GM18951 (cell line): ENCODE measurements at regions not wholly inside any gene's neighbourhood (a gene's known extent, or its start where the extent isn't known, plus 50 kb on each side); places are given as distances from the start of the nearest gene placed in this dataset.

Experiments used
- POLR2A ChIP-seq: IDR thresholded peaks from 4 replicates; pipeline ENCODE4 v1.6.1; 2011; ENCODE audit warnings: mild to moderate bottlenecking; ENCODE audit not compliant: insufficient read length, insufficient read depth; ENCODE audit errors: extremely low read depth
- in situ Hi-C: fragments of 300-500 bp; cut with MboI; formaldehyde crosslinking; loops from one replicate; pipeline ENCODE4 v1.12.0; 2022; ENCODE audit warnings: low sequenced_read_pairs, mixed read lengths, inconsistent platforms; ENCODE audit not compliant: unreplicated experiment

- in situ Hi-C loops: no loop called here
- TF ChIP-seq POLR2A: no peak
These were observed 289.6 kb upstream of the ASIC2 start for GRCh38 chr17:33582661-33583060.

DNA sequence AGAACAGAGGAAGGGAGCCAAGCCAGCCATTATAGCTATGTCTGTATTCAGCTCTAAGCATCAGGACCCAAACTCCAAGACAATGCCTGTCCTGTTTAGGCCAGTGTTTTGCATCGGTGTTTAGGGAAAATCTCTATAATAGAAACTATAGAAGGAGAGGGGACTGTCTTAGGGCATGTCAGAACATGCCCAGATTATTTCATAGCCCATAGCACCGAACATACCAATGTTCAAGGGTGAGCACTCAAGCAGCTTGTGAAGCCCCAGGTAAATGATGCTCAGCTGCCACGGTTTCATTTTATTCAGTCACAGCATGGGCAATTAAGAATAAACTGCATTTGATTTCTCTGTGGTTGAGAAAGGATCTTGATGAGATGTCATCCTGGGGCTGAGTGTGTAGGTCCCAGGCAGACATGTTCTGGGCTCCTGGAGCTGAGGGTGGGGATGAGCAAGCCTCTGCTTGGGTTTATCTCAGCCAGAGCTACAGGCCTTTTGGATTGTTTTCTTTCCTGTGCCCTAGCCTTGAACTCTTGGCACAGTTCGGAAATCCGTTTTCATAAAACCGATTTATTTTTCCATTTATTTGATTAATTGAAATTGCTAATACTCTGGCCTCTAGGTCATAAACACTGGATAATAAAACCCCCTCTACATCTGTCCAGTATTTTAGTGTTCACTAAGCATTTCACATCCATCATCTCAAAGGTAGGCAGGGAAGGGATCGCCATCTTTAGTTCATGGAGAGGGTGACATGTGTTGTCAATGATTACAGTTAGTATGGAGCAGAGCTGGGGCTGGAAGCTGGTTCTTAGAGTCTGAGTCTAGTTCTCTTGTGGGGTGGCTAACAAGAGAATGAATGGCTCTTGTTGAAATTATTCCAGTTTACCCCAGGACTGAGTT lies 290.7 kb upstream of the ASIC2 start:
- TF ChIP-seq POLR2A: no peak
- in situ Hi-C loops: no loop called here

DNA sequence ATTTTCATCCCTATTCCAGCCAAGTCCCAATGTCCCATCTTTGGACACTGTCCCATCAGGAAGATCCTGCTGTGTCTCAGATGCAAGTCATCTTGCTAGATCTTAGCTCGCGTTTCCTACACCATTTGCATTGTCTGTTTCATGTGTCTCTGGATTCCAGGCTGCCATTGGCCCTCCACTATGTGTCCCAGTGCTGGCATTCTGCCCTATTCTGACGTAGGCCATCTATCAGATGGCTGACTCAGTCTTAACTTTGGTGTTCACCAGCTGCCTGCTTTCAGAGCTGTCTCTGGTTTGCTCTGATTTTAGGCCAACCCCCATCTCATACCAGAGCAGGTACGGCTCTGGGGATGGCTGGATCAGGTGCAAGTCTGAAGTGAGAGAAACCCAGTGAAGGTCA lies 300.9 kb upstream of the ASIC2 start:
- in situ Hi-C loops: no loop called here
- TF ChIP-seq POLR2A: no peak

DNA sequence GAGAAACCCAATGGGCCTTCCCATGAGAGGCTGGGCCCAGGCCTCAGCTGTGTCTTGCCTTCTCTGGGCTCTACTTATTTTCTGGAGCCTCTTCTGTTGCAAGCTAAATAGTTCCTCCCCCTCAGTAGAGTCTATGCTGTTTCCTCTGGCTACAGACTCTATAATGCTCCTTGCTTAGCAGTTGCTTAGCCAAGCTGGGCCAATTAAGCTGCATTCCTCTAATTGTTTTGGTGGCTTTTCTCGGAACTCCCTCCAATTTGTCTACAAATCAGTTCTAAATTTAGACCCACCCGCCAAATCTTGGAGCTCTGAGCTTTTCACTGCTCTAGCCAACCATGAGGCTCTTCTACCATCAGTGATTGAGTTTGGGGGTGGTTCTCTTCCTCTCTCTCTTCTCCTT lies 302.7 kb upstream of the ASIC2 start:
- no peak for TF ChIP-seq POLR2A
- in situ Hi-C loops: no loop called here

DNA sequence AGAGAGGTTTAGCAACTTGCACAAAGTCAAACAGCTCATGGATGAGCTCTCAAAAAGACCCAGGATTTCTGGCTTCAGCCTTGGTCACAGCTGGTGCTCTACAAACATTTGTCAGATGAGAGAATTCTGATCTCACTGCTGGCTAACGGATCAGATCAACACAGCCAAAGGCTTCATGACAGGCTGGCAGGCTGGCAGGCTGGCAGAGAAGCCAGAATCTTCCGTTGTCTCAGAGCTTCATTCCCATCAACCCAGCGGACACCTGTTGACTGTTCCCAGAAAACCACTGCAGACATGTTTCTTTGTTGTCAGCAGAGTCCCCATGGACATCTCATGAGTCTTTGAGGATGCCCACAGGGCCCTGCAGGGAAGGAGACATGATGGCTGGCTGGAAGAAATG lies 303.8 kb upstream of the ASIC2 start:
- TF ChIP-seq POLR2A: no peak
- in situ Hi-C loops: no loop called here

DNA sequence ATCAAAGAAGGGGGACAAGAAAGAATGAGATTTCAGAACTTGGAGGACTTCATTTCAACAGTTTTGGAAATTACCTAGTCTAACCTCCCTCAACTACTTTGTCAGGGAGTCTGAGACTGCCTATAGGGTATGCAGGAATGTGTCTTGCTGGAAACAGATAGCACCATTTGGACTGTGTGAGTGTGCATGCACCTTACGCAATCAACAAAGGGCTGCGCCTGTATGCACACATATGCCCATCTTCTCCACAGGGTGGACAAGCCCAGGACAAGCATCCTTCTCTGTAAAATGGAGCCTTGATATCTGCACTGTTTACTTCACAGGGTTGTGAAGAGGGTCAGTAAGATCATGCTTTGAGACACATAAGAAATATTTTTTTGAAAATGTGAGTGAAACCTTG lies 305.7 kb upstream of the ASIC2 start:
- in situ Hi-C loops: no loop called here

DNA sequence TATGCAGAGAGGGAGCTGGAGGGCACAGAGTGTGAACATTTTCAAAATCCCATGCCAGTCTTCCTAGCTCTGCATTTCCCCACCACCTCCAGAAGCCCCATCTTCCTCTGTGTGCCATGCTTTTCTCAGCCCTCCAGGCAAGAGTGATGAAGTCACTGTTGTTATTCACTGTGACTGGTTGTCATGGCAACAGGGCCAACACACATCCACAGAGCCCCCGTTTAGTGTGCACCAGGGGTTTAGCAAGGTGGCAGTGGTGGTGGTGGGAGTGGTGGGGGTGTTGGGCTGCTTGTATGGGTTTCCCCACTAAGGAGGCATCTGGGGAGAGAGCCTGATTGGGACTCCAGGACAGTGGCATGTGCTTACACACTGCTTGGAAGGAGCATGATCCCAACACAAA lies 309.9 kb upstream of the ASIC2 start:
- in situ Hi-C loops: no loop called here

More for the DNA sequence above, 305.7 kb upstream of the ASIC2 start:
- TF ChIP-seq POLR2A: no peak

GRCh38 chr17:33603789-33604188 lies 310.7 kb upstream of the ASIC2 start:
- TF ChIP-seq POLR2A: no peak
- in situ Hi-C loops: no loop called here

More for the DNA sequence above, 309.9 kb upstream of the ASIC2 start:
- no peak for TF ChIP-seq POLR2A

- TF ChIP-seq POLR2A: no peak
- in situ Hi-C loops: no loop called here
These were observed 318.4 kb upstream of the ASIC2 start for GRCh38 chr17:33611532-33611931.

GRCh38 chr17:33615861-33616260 lies 322.8 kb upstream of the ASIC2 start:
- in situ Hi-C loops: no loop called here
- no peak for TF ChIP-seq POLR2A

DNA sequence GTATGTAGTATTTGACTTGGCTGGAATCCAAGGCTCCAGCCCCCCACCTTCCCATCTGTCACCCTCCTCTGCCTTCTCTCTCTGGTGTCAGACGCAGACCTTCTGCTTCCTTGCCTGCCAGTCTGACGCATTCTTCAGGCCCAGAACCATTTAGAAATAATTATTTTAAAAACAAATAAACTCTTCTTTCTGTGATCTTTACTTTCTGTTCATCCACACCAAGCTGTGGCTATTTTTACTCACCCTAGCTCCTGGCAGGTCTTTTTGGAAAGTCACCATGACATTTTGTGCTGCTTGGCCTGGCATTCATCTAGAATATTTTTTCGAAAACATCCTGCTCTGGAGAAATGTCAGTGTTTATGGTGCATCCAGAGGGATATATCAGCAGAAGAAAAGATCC lies 330.7 kb upstream of the ASIC2 start:
- in situ Hi-C loops: no loop called here
- TF ChIP-seq POLR2A: no peak

DNA sequence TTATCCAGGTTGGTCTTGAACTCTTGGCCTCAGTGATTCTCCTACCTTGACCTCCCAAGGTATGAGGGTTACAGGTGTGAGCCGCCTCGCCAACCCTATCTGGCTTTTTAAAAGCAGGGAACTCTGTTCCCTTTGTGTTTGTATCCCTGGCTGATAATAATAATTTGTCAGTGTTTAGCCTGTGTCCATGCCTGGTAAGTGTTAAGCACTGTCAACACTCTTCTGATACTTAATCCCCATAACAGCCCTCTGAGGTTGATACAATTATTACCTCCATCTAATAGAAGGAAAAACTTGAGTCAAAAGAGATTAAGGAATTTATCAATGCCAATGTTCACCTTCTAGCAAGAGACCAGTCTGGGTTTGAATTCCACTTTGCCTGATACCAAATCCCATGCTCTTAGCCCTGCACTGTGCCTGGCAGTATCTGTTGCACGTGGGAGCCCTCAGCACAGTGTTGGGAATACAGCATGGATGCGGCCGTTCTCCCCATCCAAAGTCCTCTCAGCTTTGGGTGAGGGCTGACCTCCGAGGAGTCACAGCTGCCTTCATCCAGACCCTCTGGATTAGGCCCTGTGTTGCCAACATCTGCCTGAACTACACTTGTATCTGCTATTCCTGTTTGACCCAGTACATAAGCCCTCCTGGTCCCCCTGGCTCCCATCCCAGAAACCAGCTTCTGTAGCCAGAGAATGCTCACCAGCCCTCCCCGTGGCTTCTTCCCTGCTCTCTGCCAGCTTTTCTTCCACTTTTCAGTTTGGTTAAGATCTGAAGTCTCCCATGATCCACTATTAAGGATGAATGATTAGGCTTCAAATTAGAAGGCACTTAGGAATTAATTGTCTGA lies 335.6 kb upstream of the ASIC2 start:
- no peak for TF ChIP-seq POLR2A
- in situ Hi-C loops: no loop called here

- in situ Hi-C loops: no loop called here
- no peak for TF ChIP-seq POLR2A
These were observed 340.4 kb upstream of the ASIC2 start for GRCh38 chr17:33633446-33633845.

DNA sequence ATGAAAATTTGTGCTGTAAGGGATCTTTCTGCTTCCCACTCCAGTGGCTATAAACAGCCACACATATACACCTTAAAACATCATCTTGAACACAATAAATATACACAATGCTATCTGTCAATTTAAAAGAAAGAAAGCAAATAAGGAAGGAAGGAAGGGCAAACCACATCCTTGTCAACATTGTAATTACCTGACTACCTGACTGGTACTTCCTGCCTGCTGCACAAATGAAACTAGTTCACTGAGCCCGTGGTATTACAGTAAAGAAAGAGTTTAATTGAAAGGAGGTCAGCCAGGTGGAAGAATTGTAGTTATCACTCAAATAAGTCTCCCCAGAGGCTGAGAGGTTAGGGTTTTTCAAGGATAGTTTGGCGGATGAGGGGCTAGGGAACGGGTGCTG lies 344.4 kb upstream of the ASIC2 start:
- no peak for TF ChIP-seq POLR2A
- in situ Hi-C loops: no loop called here
